Neural cell (in vitro differentiated cells): ENCODE measurements at regions not wholly inside any gene's neighbourhood (a gene's known extent, or its start where the extent isn't known, plus 50 kb on each side); places are given as distances from the start of the nearest gene placed in this dataset.
A peak's percentile ranks its signal among the peaks of the same experiment; 100 is the strongest.

Source experiments
- H2AFZ ChIP-seq: fragments of 200-600, 300-800 bp; sonication (generic), shearing (Covaris generic); 2 replicates; pipeline ENCODE4 v1.6.0; 2014; ENCODE audit warnings: low read depth, mild to moderate bottlenecking, antibody characterized with exemption, low read length, moderate library complexity
- H3F3A ChIP-seq: fragments of 200-600 bp; shearing (Covaris generic); 2 replicates; pipeline ENCODE4 v1.6.1; 2016; ENCODE audit warnings: mild to moderate bottlenecking, moderate library complexity, mixed read lengths, antibody characterized with exemption, low read length; ENCODE audit not compliant: insufficient read depth, poor library complexity, severe bottlenecking
- H3K27ac ChIP-seq: fragments of 200-600, 300-800 bp; sonication (generic), shearing (Covaris generic); 2 replicates; pipeline ENCODE4 v1.5.1; 2014; ENCODE audit warnings: mild to moderate bottlenecking, low read length, moderate library complexity
- H3K27me3 ChIP-seq: fragments of 300-800, 200-600 bp; sonication (generic), shearing (Covaris generic); 2 replicates; pipeline ENCODE4 v1.6.0; 2014; ENCODE audit warnings: mild to moderate bottlenecking, low read depth, low read length, moderate library complexity; ENCODE audit not compliant: insufficient read depth
- H3K36me3 ChIP-seq: fragments of 300-800, 200-600 bp; sonication (generic), shearing (Covaris generic); 2 replicates; pipeline ENCODE4 v1.5.1; 2014; ENCODE audit warnings: mild to moderate bottlenecking, antibody characterized with exemption, low read length, moderate library complexity; ENCODE audit not compliant: insufficient read depth
- H3K4me2 ChIP-seq: fragments of 300-800, 200-600 bp; sonication (generic), shearing (Covaris generic); 2 replicates; pipeline ENCODE4 v1.6.0; 2014; ENCODE audit warnings: mild to moderate bottlenecking, low read length
- H3K4me3 ChIP-seq: fragments of 300-800, 200-600 bp; sonication (generic), shearing (Covaris generic); 2 replicates; pipeline ENCODE4 v1.5.1; 2014; ENCODE audit warnings: mild to moderate bottlenecking, low read length, moderate library complexity
- H3K79me2 ChIP-seq: fragments of 200-600 bp; shearing (Covaris generic); replicated peaks from 2 replicates; pipeline ENCODE4 v1.6.0; 2014; ENCODE audit warnings: mild to moderate bottlenecking, low read length, moderate library complexity; ENCODE audit not compliant: insufficient read depth
- H3K9ac ChIP-seq: fragments of 300-800, 200-600 bp; sonication (generic), shearing (Covaris generic); 2 replicates; pipeline ENCODE4 v1.6.1; 2016; ENCODE audit warnings: mild to moderate bottlenecking, low read length, mixed read lengths
- H3K9me2 ChIP-seq: fragments of 200-600 bp; shearing (Covaris generic); 2 replicates; pipeline ENCODE4 v1.6.1; 2016; ENCODE audit warnings: mild to moderate bottlenecking, low read length, mixed read lengths; ENCODE audit not compliant: insufficient read depth
- H3K9me3 ChIP-seq: fragments of 200-600, 300-800 bp; sonication (generic), shearing (Covaris generic); 2 replicates; pipeline ENCODE4 v1.6.1; 2016; ENCODE audit warnings: mild to moderate bottlenecking, mixed run types, low read length, moderate library complexity, mixed read lengths
- H4K20me1 ChIP-seq: fragments of 200-600 bp; shearing (Covaris generic); 2 replicates; pipeline ENCODE4 v1.6.1; 2016; ENCODE audit warnings: mild to moderate bottlenecking, mixed run types; ENCODE audit not compliant: insufficient read depth
- EP300 ChIP-seq: fragments of 450-650 bp; conservative IDR thresholded peaks from 2 replicates; pipeline ENCODE4 v1.6.1; 2014; ENCODE audit warnings: antibody characterized with exemption, mild to moderate bottlenecking, moderate library complexity; ENCODE audit not compliant: poor library complexity, severe bottlenecking
- EZH2 ChIP-seq: fragments of 200-600, 300-800 bp; shearing (Covaris generic), sonication (generic); IDR thresholded peaks from 2 replicates; pipeline ENCODE4 v1.6.1; 2014; ENCODE audit warnings: antibody characterized with exemption, low read length, borderline replicate concordance, mild to moderate bottlenecking; ENCODE audit not compliant: insufficient read depth, poor library complexity, severe bottlenecking
- MXI1 ChIP-seq: fragments of 450-650 bp; conservative IDR thresholded peaks from 2 replicates; pipeline ENCODE4 v1.6.1; 2014; ENCODE audit warnings: antibody characterized with exemption, mild to moderate bottlenecking; ENCODE audit not compliant: poor library complexity, severe bottlenecking
- POLR2AphosphoS5 ChIP-seq: IDR thresholded peaks from 2 replicates; pipeline ENCODE4 v1.6.1; 2012
- RAD21 ChIP-seq: fragments of 450-650 bp; conservative IDR thresholded peaks from 2 replicates; pipeline ENCODE4 v1.6.1; 2014; ENCODE audit warnings: antibody characterized with exemption, mild to moderate bottlenecking, moderate library complexity
- SMC3 ChIP-seq: fragments of 450-650 bp; conservative IDR thresholded peaks from 2 replicates; pipeline ENCODE4 v1.6.1; 2014; ENCODE audit warnings: antibody characterized with exemption, mild to moderate bottlenecking, moderate library complexity; ENCODE audit not compliant: poor library complexity
- TAF1 ChIP-seq: IDR thresholded peaks from 2 replicates; pipeline ENCODE4 v1.6.1; 2012; ENCODE audit warnings: low read depth
- TF ChIP-seq, protein P1 (sequence below): fragments of 450-650 bp; IDR thresholded peaks from 2 replicates; pipeline ENCODE4 v1.5.1; 2014; ENCODE audit warnings: antibody characterized with exemption, mild to moderate bottlenecking, moderate library complexity; ENCODE audit not compliant: poor library complexity, severe bottlenecking
- TF ChIP-seq, protein P2 (sequence below): IDR thresholded peaks from 2 replicates; pipeline ENCODE4 v1.6.1; 2012; ENCODE audit warnings: borderline replicate concordance

DNA sequence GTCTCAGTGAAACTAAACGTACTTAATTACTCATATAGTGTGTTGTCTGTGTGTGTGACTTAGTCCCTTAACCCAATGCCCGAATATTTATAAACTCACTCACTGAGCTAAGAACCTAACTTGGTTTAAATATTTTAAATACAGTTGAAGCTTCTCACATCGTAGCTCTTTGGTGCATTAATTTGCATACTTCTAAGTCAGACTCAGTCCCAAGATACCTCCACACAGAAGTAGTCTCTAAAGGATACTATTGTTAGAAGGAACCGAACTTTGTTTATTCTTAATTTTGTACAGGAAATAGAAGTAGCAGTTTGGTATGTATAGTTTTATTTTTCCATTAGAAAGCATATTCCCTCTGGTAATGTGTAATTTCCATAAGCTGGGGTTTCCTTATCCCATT lies 54.0 kb upstream of the NKAP start:
- no peak overlapping the region for H3K4me3 ChIP-seq
- H3K9me3 ChIP-seq = no peaks in the 10 kb centered on the region
- H3F3A ChIP-seq = no peaks in the 10 kb centered on the region
- H3K36me3 ChIP-seq = no peaks in the 10 kb centered on the region
- no peaks in the 10 kb centered on the region for H3K9me2 ChIP-seq
- H3K9ac ChIP-seq = no peak overlapping the region
- H2AFZ ChIP-seq = no peak overlapping the region
- no peak overlapping the region for H3K27ac ChIP-seq
- H3K79me2 ChIP-seq = no peaks in the 10 kb centered on the region
- no peaks in the 10 kb centered on the region for H4K20me1 ChIP-seq
- TF ChIP-seq EZH2 (no peak), TAF1 (no peak), SMC3 (no peak), MXI1 (no peak), POLR2AphosphoS5 (no peak), RAD21 (no peak), EP300 (no peak)
- TF ChIP-seq, protein P1, sequence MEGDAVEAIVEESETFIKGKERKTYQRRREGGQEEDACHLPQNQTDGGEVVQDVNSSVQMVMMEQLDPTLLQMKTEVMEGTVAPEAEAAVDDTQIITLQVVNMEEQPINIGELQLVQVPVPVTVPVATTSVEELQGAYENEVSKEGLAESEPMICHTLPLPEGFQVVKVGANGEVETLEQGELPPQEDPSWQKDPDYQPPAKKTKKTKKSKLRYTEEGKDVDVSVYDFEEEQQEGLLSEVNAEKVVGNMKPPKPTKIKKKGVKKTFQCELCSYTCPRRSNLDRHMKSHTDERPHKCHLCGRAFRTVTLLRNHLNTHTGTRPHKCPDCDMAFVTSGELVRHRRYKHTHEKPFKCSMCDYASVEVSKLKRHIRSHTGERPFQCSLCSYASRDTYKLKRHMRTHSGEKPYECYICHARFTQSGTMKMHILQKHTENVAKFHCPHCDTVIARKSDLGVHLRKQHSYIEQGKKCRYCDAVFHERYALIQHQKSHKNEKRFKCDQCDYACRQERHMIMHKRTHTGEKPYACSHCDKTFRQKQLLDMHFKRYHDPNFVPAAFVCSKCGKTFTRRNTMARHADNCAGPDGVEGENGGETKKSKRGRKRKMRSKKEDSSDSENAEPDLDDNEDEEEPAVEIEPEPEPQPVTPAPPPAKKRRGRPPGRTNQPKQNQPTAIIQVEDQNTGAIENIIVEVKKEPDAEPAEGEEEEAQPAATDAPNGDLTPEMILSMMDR = no peak
- TF ChIP-seq, protein P2, sequence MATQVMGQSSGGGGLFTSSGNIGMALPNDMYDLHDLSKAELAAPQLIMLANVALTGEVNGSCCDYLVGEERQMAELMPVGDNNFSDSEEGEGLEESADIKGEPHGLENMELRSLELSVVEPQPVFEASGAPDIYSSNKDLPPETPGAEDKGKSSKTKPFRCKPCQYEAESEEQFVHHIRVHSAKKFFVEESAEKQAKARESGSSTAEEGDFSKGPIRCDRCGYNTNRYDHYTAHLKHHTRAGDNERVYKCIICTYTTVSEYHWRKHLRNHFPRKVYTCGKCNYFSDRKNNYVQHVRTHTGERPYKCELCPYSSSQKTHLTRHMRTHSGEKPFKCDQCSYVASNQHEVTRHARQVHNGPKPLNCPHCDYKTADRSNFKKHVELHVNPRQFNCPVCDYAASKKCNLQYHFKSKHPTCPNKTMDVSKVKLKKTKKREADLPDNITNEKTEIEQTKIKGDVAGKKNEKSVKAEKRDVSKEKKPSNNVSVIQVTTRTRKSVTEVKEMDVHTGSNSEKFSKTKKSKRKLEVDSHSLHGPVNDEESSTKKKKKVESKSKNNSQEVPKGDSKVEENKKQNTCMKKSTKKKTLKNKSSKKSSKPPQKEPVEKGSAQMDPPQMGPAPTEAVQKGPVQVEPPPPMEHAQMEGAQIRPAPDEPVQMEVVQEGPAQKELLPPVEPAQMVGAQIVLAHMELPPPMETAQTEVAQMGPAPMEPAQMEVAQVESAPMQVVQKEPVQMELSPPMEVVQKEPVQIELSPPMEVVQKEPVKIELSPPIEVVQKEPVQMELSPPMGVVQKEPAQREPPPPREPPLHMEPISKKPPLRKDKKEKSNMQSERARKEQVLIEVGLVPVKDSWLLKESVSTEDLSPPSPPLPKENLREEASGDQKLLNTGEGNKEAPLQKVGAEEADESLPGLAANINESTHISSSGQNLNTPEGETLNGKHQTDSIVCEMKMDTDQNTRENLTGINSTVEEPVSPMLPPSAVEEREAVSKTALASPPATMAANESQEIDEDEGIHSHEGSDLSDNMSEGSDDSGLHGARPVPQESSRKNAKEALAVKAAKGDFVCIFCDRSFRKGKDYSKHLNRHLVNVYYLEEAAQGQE = no peak
- no peak overlapping the region for H3K4me2 ChIP-seq
- peaks cover 98% of the 10 kb centered on the region for H3K27me3 ChIP-seq

DNA sequence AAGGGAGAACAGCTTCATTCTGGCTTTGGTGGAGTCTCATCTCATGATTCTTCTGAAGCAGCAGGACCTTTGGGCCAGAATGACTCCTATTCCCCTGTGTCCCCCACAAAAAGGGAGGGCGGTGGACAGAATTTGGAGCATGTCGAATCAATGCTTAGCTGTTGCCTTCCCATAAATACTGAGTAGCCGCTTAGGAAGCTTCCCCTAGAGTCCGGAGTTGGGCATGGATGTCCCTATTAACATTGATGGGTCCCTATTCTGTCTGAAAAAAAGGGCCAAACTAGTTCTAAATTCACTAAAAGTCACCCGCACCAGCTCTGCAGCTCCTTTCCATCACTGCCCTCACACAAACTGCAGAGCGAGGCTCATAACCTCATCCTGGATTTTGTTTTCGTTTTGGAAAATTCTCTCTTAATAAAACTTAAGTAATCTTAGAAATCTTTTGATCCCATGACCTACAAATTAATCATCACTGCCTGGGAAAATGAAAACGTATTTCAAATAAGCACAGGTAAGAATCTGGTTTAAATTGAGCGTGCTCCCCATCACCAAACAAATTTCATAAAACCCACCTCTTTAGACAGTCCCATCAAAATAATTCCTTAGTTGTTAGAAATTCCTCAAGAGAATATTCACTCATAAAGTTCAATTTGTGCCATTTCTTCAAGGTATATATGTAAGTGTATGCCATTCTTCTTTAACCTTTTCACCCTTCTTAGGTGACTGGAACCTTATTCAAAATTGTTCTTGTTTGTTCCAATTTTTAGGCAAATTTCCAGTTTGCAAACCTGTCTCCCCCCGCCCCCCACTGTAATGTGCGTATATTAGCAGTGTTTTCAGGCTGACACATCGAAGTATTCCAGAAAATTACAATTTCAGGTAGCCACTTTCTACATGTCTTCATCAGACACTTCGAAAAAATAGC lies 53.3 kb upstream of the NKAP start:
- Histone ChIP-seq H3K79me2 (no peaks in the 10 kb centered on the region), H2AFZ (no peak overlapping the region), H3K4me2 (no peak overlapping the region), H3K4me3 (no peak overlapping the region), H3K27ac (no peak overlapping the region), H3K36me3 (no peaks in the 10 kb centered on the region), H3K9ac (no peak overlapping the region), H4K20me1 (no peaks in the 10 kb centered on the region), H3K9me2 (no peaks in the 10 kb centered on the region), H3K27me3 (peaks cover 98% of the 10 kb centered on the region), H3F3A (no peaks in the 10 kb centered on the region), H3K9me3 (no peaks in the 10 kb centered on the region)
- TF ChIP-seq RAD21 (no peak), POLR2AphosphoS5 (peak; percentile 14)
